Loucy (cell line): ENCODE measurements at regions not wholly inside any gene's neighbourhood (a gene's known extent, or its start where the extent isn't known, plus 50 kb on each side); places are given as distances from the start of the nearest gene placed in this dataset.

Experiments
- H2AFZ ChIP-seq: fragments of 200-600 bp; sonication (generic); 2 replicates; pipeline ENCODE4 v1.6.0; 2016; ENCODE audit warnings: antibody characterized with exemption, mild to moderate bottlenecking, low read length, moderate library complexity
- H3F3A ChIP-seq: fragments of 200-600 bp; 2 replicates; pipeline ENCODE4 v1.6.0; 2016; ENCODE audit warnings: antibody characterized with exemption, low read depth, mild to moderate bottlenecking
- H3K27me3 ChIP-seq: fragments of 200-600 bp; sonication (generic); 2 replicates; pipeline ENCODE4 v1.6.1; 2014; ENCODE audit warnings: low read length, mild to moderate bottlenecking; ENCODE audit not compliant: insufficient read depth, poor library complexity, severe bottlenecking
- H3K36me3 ChIP-seq: fragments of 200-600 bp; sonication (generic); 2 replicates; pipeline ENCODE4 v1.6.1; 2016; ENCODE audit warnings: low read length; ENCODE audit not compliant: insufficient read depth
- H3K4me1 ChIP-seq: fragments of 200-600 bp; sonication (generic); 2 replicates; pipeline ENCODE4 v1.5.1; 2014; ENCODE audit warnings: low read length, mild to moderate bottlenecking; ENCODE audit not compliant: insufficient read depth, poor library complexity, severe bottlenecking
- H3K4me2 ChIP-seq: fragments of 200-600 bp; sonication (generic); 2 replicates; pipeline ENCODE4 v1.6.0; 2014; ENCODE audit warnings: antibody characterized with exemption, low read length, low read depth, mild to moderate bottlenecking; ENCODE audit not compliant: poor library complexity, severe bottlenecking
- H3K4me3 ChIP-seq: fragments of 200-600 bp; sonication (generic); 2 replicates; pipeline ENCODE4 v1.5.1; 2014; ENCODE audit warnings: low read length, mild to moderate bottlenecking, mixed read lengths; ENCODE audit not compliant: poor library complexity, severe bottlenecking
- H3K79me2 ChIP-seq: fragments of 200-600 bp; sonication (generic); 2 replicates; pipeline ENCODE4 v1.6.1; 2014; ENCODE audit warnings: low read length; ENCODE audit not compliant: insufficient read depth
- H3K9ac ChIP-seq: fragments of 200-600 bp; sonication (generic); 2 replicates; pipeline ENCODE4 v1.6.0; 2014; ENCODE audit warnings: mild to moderate bottlenecking, low read depth, low read length, moderate library complexity; ENCODE audit not compliant: poor library complexity, severe bottlenecking
- H3K9me2 ChIP-seq: fragments of 200-600 bp; sonication (generic); replicated peaks from 2 replicates; pipeline ENCODE4 v1.6.1; 2016; ENCODE audit warnings: low read depth, low read length, mixed read lengths
- H3K9me3 ChIP-seq: fragments of 200-600 bp; sonication (generic); 2 replicates; pipeline ENCODE4 v1.6.1; 2014; ENCODE audit warnings: mild to moderate bottlenecking, antibody characterized with exemption, low read length, low read depth; ENCODE audit not compliant: insufficient read depth
- H4K20me1 ChIP-seq: fragments of 200-600 bp; sonication (generic); 2 replicates; pipeline ENCODE4 v1.6.0; 2014; ENCODE audit warnings: antibody characterized with exemption, low read length, mild to moderate bottlenecking; ENCODE audit not compliant: insufficient read depth, poor library complexity, severe bottlenecking
- EZH2phosphoT487 ChIP-seq: fragments of 200-600 bp; IDR thresholded peaks from 2 replicates; pipeline ENCODE4 v1.6.1; 2018; ENCODE audit warnings: antibody characterized with exemption, mild to moderate bottlenecking, moderate library complexity, borderline replicate concordance
- TF ChIP-seq, protein P1 (sequence below): fragments of 200-600 bp; sonication (generic); conservative IDR thresholded peaks from 2 replicates; pipeline ENCODE4 v1.5.1; 2014; ENCODE audit warnings: mild to moderate bottlenecking, antibody characterized with exemption, low read length

DNA sequence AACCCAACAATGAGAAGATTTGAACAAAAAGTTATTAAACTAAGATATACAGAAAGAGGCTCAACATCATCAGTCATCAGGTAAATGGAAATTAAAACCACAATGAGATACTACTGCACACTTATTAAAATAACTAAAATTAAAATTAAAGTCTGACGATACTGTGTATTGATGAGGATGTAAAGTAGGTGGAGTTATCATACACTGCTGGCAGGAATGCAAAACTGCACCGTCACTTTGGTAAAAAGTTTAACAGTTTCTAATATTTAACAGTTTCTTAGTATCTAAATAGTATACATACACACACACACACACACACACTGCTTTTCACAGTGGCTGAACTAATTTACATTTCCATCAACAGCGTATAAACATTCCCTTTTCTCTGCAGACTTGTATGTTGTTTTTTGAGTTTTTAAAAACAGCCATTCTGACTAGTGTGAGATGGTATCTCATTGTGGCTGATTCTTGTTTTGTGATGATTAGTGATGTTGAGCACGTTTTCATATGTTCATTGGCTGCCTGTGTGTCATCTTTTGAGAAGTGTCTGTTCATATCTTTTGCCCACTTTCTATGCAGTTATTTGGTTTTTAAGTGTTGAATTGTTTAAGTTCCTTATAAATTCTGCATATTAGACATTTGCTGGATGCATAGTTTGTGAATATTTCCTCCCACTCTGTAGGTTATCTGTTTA is 726.9 kb upstream of the CHAC2 start:
- no peak overlapping the region for H2AFZ ChIP-seq
- H3F3A ChIP-seq = no peaks in the 10 kb centered on the region
- H3K9ac ChIP-seq = no peak overlapping the region
- no peaks in the 10 kb centered on the region for H3K9me3 ChIP-seq
- no peaks in the 10 kb centered on the region for H4K20me1 ChIP-seq
- H3K79me2 ChIP-seq = no peaks in the 10 kb centered on the region
- TF ChIP-seq, protein P1, sequence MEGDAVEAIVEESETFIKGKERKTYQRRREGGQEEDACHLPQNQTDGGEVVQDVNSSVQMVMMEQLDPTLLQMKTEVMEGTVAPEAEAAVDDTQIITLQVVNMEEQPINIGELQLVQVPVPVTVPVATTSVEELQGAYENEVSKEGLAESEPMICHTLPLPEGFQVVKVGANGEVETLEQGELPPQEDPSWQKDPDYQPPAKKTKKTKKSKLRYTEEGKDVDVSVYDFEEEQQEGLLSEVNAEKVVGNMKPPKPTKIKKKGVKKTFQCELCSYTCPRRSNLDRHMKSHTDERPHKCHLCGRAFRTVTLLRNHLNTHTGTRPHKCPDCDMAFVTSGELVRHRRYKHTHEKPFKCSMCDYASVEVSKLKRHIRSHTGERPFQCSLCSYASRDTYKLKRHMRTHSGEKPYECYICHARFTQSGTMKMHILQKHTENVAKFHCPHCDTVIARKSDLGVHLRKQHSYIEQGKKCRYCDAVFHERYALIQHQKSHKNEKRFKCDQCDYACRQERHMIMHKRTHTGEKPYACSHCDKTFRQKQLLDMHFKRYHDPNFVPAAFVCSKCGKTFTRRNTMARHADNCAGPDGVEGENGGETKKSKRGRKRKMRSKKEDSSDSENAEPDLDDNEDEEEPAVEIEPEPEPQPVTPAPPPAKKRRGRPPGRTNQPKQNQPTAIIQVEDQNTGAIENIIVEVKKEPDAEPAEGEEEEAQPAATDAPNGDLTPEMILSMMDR = no peak
- TF ChIP-seq EZH2phosphoT487 = no peak
- no peaks in the 10 kb centered on the region for H3K4me1 ChIP-seq
- H3K36me3 ChIP-seq = no peaks in the 10 kb centered on the region
- H3K27me3 ChIP-seq = no peaks in the 10 kb centered on the region
- no peak overlapping the region for H3K4me3 ChIP-seq
- H3K9me2 ChIP-seq = no peaks in the 10 kb centered on the region; the same call in 1 of the 2 replicates
- no peak overlapping the region for H3K4me2 ChIP-seq

DNA sequence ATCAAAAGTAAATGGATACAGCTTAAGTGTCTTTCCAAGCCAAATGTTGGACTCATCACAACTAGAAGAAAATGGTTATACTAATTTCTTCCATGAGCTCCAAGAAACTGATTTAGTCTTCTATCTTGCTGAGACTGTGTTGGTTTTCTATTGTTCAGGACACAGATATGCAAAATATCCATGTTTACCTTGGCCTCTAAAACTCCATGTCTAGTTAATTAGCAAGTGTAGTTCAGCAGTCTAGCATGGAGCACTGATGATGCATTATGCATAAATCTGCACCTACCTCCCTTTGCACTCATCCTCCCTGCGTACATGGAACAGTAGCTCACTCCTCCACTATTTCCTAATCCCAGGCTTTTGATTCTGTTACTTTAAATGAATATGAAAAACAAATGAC is 731.4 kb upstream of the CHAC2 start:
- H3K9me2 ChIP-seq = no peaks in the 10 kb centered on the region; the same call in 1 of the 2 replicates
- TF ChIP-seq, protein P1 = no peak
- no peak for TF ChIP-seq EZH2phosphoT487
- no peaks in the 10 kb centered on the region for H3K36me3 ChIP-seq
- H2AFZ ChIP-seq = no peak overlapping the region
- no peaks in the 10 kb centered on the region for H3K79me2 ChIP-seq
- H3K27me3 ChIP-seq = no peaks in the 10 kb centered on the region
- no peaks in the 10 kb centered on the region for H3F3A ChIP-seq
- no peak overlapping the region for H3K4me2 ChIP-seq
- H3K9ac ChIP-seq = no peak overlapping the region
- no peak overlapping the region for H3K4me3 ChIP-seq
- no peaks in the 10 kb centered on the region for H4K20me1 ChIP-seq
- no peaks in the 10 kb centered on the region for H3K4me1 ChIP-seq
- no peaks in the 10 kb centered on the region for H3K9me3 ChIP-seq

DNA sequence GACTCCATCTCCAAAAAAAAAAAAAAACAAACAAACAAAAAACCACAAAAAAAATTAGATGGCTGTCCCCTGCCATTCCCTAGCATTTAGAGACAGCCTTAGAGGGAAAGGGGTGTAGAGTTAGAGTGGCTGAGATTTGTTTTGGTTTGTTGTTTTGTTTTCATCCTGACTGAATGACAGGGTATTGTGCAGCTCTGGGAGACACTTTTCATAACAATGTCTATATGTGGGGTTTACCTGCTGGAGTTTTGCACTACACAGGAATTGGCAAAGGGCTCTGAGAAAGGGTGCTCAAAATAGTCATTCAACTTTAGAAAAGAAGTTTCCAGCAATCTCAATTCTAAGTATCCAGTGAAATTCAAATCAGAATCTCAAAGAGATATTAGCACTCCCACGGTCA is 732.5 kb upstream of the CHAC2 start:
- Histone ChIP-seq H3K27me3 (no peaks in the 10 kb centered on the region), H4K20me1 (no peaks in the 10 kb centered on the region), H3K9me2 (no peaks in the 10 kb centered on the region; the same call in 1 of the 2 replicates), H3K4me1 (no peaks in the 10 kb centered on the region), H3F3A (no peaks in the 10 kb centered on the region), H3K9ac (no peak overlapping the region), H3K4me3 (no peak overlapping the region), H3K4me2 (no peak overlapping the region), H2AFZ (no peak overlapping the region), H3K79me2 (no peaks in the 10 kb centered on the region), H3K36me3 (no peaks in the 10 kb centered on the region), H3K9me3 (no peaks in the 10 kb centered on the region)
- TF ChIP-seq, protein P1 = no peak
- no peak for TF ChIP-seq EZH2phosphoT487
